NCI-H146 treated with DMSO at 0.1 percent for 48 hours (cell line): ENCODE measurements at regions not wholly inside any gene's neighbourhood (a gene's known extent, or its start where the extent isn't known, plus 50 kb on each side); places are given as distances from the start of the nearest gene placed in this dataset.

ENCODE experiments used
- DNase-seq: peaks from one replicate; lab custom pipeline; 2025; ENCODE audit not compliant: unreplicated experiment; lab: John Stamatoyannopoulos, UW

GRCh38 chr9:80952363-80952922, 736.9 kb downstream of the TLE1 start:
- no peak for DNase-seq

DNA sequence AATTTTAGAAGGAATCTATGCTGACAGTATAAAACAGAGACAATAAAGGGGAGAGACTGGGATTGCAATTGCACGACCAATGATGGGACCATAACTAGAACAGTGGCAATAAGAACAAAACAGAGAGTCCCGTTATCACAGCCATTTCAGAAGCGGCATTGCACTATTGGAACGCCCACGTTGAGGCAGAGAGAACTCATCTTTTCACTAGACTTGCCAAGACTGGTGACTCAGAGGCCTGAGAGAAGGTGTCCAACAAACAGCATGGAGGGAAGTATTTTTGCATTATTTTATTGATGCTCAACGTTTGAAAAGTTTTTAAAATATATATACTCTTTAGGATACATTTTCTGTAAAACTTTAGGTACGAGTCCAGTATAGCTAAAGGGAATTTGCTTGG, 737.7 kb downstream of the TLE1 start:
- DNase-seq = no peak

GRCh38 chr9:80948876-80949275, 740.5 kb downstream of the TLE1 start:
- no peak for DNase-seq

DNA sequence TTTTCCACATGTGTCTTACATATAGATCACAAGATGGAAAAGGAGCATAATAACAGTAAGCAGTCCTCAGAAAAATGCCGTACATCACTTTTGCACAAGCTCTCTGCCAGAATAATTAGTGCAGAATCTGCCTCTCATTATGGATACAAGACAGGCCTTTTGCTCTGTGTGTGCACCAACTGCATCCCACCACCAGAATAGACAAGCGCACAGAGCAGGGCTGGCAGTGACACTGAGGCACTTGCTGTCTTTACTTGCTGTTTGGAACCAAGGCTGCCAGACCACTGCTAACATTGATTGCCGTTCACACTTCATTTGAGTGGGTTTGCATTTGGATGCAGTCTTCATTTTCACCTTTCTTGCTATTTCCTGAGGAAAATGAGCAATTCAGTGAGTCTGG, 741.3 kb downstream of the TLE1 start:
- DNase-seq = no peak

DNA sequence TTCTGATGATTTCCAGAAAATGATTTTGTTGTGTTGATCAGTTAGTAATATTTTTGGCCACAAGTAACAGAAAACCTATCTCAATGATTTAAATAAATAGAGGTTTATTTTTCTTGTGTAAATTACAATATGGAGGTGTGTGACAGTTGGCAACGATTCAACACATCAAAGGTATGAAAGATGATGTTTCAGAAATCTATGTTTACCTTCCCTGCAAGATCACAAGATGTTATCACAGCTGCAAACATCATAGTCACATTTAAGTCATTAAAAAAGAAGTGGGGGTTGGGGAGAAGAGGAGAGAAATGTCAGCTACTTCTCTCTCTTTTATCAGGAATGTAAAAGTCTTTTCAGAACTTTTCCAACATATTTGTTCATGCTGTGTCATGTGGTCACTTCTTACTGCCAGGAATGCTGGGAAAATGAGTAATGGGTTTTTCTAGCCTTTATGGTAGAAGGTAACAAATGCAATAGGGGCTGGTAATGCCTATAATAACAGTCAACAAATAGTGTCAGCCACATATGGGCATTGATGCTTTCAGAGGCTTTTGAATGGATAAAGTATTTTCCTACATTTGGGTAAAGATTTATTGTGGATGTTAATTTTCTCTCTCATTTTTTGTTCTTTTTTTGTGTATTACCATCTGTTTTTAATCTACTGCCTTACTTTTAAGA, 742.7 kb downstream of the TLE1 start:
- DNase-seq = no peak

- no peak for DNase-seq
Measured at GRCh38 chr9:80945436-80945835, 743.9 kb downstream of the TLE1 start.

DNA sequence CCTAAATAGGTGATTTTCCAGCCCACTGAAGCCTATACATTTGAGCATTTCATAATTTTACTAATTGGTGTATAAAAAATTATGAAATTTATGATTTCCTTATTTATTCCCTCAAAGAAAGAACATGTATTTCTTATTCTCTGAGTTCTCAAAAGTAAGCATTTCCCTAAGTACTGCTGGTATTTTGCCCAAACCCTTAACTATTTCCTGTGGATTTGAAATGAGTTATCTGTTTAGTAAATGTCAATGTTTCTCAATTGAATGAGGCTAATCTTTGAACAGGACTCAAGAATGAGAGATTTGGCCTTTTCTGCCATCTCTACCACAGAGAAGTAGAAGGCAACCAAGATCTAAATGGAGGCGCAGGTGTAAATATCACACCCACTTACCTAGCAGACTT, 751.7 kb downstream of the TLE1 start:
- no peak for DNase-seq

- DNase-seq = no peak
Measured at GRCh38 chr9:80934095-80934494, 755.3 kb downstream of the TLE1 start.

DNA sequence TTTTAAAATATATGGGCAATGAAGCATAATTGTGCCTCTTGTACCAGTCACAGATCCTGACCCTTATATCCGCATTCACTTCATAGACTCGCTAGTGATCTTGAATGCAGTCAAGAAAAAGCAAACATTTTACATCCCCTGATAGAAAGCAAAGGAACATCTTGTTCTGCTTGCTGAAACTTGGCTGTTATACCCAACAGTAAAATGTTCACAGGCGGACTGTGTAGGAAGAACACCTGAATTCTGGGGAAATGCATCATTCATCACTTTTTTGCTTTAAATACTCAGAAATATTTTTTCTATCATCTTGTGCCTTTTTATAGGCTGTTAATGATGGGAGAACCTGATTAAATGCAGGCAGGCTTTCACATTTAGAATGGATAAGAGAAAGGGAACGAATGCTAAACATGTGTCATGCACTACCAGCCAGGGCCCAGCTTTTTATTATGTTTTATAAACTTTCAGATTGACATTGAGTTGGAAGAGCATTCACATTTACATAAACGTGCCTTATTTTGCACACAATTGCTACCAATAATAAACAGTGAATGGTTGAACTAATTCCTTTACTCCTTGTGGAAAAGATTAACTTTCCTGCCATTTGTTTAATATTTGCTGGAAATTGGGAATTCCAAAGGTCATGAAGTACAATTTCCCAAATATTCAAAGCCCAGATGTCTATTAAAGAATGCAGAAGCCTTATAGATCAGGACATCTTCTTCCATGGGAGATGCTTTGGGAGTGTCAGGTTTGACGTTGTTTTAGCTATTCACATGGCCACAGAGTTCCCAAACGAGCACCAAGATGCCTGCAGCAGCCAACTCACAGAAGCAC, 756.2 kb downstream of the TLE1 start:
- DNase-seq = no peak

GRCh38 chr9:80932181-80932580, 757.2 kb downstream of the TLE1 start:
- DNase-seq = no peak

- DNase-seq = no peak
Measured at GRCh38 chr9:80931163-80931562, 758.2 kb downstream of the TLE1 start.

- DNase-seq = no peak
Measured at GRCh38 chr9:80928697-80929096, 760.6 kb downstream of the TLE1 start.

GRCh38 chr9:80926611-80927010, 762.7 kb downstream of the TLE1 start:
- DNase-seq = no peak

DNA sequence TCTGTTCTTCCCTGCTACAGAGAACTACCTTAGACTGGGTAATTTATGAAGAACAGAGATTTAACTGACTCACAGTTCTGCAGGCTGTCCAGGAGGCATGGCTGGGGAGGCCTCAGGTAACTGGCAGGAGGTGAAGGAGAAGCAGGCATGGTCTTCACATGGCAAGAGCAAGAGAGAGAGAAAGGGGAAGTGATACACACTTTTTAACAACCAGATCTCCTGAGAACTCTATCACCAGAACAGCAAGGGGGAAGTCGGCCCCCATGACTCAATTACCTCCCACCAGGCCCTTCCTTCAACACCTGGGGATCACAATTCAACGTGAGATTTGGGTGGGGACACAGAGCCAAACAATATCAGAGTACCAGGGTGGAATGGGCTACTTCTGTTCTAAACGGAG, 766.8 kb downstream of the TLE1 start:
- no peak for DNase-seq

- DNase-seq = no peak
Measured at GRCh38 chr9:80906728-80907127, 782.6 kb downstream of the TLE1 start.

- DNase-seq = no peak
Measured at GRCh38 chr9:80899208-80899607, 790.1 kb downstream of the TLE1 start.

GRCh38 chr9:80893190-80893589, 796.2 kb downstream of the TLE1 start:
- no peak for DNase-seq

- DNase-seq = no peak
Measured at GRCh38 chr9:80892703-80893102, 796.6 kb downstream of the TLE1 start.

DNA sequence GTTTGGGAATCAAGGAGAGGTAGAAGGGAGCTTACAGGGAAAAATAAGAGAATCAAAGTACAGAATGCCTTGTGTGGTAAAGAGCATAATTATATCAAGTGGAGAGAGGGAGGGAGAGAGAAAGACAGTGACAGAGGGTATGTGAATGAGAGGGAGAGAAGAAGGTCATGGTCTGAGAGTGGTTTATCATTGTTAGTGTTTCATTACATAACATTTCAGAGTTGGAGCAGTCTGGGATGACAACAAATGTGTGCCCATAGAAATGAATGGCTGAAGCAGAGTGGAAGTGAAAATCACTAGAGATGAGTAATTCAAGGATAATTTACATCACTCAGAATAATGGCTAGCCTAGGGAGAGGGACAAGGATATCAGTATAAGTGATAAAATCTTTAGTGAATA, 799.2 kb downstream of the TLE1 start:
- no peak for DNase-seq

DNA sequence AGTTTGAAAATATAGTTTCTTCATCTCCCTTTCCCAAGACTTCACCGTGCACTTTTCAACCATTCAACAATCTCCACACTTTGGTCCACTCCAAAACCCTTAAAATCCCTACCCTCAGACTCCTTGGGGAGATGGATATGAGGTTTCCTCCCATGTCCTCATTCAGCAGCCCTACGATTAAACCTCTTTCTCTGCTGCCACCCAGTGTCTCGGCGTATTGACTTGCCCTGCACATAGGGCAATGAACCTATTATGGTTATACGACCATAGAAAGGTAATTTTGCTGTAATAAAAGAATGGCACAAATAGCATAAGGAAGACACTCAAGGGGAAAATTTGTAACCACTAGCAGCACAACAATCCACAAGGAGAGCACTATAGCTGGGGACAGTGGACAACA, 803.5 kb downstream of the TLE1 start:
- no peak for DNase-seq

DNA sequence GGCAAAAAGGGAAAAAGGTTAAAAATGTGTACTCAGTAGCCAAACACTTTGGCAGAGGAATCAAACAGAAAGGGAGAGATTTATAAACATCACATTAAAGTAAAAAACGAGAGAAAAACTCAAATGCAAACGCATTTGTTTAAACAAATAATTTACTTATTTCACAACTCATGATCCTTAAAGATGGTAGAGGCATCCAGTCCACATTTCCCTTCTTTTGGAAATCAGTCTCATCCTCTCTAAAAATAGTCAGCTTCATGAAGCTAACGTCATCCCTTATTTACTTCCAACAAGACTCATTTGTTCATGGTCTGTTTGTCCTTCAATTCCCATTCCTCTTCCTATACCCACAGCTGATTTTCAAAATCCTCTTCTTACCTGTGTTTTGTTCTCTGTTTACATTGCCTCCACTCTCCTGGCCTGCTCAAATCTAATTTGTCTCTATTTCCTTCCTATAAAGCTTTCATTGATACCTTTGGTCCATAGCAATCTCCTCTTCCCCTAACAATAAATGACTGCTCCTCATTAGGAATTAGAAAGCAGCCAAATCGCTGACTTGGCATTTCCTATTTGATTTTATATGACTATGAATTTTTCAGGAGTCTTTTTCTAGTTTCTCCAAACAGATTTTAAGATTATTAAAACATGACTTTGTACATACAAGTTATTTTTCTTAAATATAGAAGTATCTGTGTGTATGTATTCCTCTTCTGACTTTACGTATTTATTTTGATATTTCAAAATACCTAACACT, 805.3 kb downstream of the TLE1 start:
- no peak for DNase-seq

DNA sequence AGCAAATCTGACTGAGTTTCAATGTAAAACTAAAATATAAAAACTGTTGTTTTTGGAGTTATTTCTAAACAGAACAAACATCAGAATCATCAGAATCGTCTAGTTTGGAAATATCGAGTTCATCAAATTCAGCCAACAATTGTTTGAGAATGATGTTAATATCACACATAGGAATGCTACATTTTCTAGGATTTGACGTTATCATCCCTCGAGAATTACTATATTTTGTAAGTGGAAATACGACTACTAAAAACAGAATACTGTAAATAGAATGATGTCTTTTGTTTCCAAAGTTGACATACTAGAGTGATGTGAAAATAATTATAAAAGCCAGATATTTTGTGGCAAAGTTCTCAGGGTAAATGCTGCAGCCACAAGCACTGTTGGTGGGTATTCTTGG, 805.9 kb downstream of the TLE1 start:
- no peak for DNase-seq
